GM21526 (cell line): ENCODE measurements at regions not wholly inside any gene's neighbourhood (a gene's known extent, or its start where the extent isn't known, plus 50 kb on each side); places are given as distances from the start of the nearest gene placed in this dataset.

Source experiments
- ATAC-seq: cut with Tn5 transposase; IDR thresholded peaks from one replicate; pipeline ENCODE4 v1.9.1; 2021; ENCODE audit warnings: moderate library complexity; ENCODE audit not compliant: unreplicated experiment, low FRiP score

- ATAC-seq, result no peak
Observed at GRCh38 chr2:196338440-196338839, 167.1 kb upstream of the STK17B start.

DNA sequence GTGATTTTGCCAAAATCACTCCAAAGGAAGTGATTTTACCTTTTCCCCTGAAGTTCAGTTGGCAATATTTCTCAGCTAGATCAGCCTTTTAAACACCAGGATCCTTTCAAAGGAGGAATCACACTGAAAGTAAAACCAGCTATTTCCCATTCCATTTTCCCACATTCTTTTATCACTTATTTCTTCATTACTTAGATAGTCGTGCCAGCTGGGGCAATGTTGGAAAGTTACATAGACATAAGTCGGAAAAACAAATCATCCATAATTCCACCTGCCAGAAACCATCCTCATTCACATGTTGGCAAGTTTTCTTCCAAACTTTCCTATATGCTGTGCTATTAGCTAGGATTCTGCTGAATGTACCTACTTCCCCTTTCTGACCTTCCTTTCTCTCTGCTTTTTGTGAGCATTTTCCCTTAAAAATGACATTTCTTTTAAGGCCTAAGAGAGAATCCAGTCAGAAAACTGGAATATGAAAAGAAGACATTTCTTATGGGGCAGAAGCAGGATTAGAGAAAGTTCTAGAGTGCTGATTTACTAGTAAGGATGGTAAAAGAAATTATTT lies 170.0 kb upstream of the STK17B start:
- no peak for ATAC-seq

DNA sequence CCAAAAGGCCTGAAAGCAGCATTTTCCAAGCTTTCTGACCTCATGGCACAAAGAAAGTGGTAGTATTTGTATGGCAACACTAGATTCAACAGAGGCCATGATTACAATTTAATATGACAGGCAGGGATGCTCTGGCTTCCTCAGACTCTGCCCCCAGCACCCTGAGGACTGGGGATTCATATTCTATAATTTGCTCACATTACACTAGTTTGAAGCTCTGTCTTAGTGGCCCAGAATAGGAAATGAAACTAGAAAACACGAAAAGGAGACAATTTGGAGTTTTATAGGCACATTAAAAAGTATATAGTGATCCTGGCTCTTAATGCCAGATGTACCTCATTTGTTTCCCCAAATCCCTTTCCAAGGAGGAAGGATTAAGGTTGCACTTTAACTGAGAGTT lies 173.0 kb upstream of the STK17B start:
- no peak for ATAC-seq

GRCh38 chr2:196353717-196354116 lies 182.3 kb upstream of the STK17B start:
- no peak for ATAC-seq

DNA sequence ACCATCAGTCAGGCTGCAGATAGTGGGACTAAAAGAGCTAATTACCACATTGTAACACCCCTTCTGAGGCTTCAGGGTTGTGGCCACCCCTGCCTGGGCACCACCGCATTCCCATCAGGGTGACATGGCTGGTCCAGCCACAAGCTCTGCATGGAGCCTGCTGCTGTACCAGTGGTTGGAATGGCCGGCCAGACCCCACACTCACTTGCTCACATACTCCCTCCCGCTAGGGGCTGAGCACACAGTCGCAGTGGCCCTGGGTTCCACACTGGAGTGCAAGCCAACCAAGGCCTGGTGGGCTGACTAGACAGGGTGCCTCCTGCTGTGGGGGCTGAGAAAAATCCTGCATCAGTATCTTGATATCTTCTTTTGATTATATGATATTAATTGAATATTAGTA lies 182.8 kb upstream of the STK17B start:
- no peak for ATAC-seq

DNA sequence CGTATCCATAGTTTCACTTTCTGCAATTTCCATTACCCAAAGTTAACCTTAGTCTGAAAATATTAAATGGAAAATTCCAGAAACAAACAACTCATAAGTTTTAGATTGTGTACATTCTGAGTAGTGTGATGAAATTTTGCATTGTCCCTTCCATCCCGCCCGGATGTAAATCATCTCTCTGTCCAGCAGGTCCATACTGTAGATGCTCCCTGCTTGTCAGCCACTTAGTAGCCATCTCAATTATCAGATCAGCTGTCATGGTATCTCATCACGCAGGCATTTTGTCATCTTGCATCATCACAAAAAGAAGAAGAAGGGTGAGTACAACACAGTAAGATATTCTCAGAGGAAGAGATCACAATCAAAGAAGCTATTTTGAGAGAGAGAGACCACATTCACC lies 185.0 kb upstream of the STK17B start:
- no peak for ATAC-seq

DNA sequence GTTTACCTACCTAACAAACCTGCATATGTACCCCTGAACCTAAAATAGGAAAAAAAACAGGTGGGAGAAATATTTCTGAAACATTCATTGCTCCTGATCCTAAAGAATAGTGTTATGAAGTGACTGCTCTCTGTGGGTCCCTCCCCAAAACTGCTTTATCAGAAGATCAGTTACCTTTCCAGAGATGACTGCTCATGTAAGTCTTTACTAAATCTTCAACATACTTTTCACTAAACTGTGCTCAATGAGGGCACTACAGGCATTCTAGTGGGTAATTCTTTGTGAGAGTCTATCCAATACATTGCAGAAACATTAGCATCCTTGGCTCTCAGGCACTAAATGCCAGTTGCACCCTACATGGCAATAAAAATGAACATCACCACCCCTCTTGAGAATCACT lies 189.3 kb upstream of the STK17B start:
- no peak for ATAC-seq

DNA sequence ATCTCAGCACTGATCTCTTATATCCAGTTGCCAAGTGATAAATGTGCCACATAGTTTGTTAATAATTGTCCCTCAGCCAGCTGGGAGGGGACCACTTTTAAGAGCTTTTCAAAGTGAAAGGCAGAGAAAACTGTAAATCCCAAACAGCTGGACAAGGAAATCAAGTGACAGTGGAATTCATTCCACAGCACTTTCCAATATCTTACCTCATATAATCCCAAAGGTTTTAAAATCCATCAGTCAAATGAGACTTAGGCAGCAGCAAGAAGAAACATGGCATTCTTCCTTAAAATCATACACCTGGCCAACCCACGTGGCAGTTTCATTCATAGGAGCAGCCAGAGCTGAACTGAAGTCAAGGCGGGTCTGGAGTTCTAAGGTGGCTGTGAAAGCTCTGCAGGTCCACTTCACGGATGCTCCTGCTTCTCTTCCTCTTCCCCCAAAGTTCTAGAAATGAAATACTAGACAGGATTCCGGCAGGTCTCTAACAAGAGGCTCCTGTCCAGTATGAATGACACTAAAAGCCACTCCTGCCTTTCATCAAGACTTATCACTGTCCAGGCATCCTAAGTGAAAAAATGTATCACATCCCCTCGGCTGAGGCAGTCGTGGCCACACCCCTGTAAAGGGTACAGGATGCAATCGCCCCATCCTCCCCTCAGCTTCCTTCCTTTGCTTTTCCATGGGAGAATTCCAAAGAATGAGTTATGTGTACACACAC lies 190.4 kb upstream of the STK17B start:
- ATAC-seq, result no peak

DNA sequence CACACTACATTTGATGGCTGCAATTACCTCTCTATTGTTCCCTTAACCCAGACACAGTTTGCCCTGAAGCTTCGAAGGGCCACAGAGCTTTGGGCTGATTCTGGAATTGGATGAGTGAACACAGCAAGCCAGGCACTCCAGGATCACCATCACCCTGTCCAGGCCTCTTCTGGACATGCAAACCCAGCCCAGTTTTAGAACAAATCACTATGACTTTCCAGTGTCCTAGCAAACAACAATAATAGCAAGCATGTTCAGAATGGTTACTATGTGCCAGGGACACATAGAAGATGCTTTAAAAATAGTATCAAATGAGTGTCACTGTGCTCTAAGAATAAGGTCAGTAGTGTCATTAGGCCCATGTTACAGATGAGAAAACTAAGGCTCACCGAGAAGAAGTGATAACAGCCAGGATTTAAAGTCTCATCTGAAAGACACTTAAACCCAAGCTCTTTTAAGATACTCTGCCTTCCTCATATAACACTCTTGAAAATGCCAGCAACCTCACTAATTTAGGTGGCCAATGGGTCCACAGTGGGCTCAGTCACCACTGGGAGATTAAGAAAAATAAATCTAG lies 191.7 kb upstream of the STK17B start:
- ATAC-seq, result no peak

DNA sequence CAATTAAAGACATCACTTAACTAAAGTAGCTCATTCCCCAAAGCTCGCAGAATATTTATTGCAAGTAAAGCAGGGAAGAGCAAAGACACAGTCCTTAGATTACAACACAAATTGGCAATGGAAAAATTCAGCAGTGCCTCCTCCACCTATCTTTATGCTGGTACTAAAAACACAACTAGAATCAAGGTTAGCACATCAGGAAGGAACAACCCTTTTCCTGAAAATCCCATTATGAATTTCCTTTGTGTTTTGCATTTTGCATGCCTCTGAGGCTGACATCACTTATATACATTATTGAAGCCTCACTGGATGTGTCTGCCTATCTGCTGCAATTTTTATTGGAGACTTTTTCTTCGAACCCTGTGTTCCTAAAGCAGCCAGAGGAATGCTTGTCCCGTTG lies 193.8 kb upstream of the STK17B start:
- ATAC-seq, result no peak

GRCh38 chr2:196365923-196366322 lies 194.5 kb upstream of the STK17B start:
- no peak for ATAC-seq

DNA sequence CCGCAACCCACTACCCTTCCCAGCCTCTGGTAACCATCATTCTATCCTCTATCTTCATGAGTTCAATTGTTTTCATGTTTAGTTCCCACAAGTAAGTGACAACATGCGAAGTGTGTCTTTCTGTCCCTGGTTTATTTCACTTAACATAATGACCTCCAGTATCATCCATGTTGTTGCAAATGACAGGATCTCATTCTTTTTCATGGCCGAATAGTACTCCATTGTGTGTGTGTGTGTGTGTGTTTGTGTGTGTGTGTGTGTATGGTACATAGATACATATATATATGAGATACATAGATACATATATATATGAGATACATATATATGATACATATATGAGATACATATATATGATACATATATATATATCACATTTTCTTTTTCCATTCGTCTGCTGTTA lies 196.3 kb upstream of the STK17B start:
- ATAC-seq, result no peak

DNA sequence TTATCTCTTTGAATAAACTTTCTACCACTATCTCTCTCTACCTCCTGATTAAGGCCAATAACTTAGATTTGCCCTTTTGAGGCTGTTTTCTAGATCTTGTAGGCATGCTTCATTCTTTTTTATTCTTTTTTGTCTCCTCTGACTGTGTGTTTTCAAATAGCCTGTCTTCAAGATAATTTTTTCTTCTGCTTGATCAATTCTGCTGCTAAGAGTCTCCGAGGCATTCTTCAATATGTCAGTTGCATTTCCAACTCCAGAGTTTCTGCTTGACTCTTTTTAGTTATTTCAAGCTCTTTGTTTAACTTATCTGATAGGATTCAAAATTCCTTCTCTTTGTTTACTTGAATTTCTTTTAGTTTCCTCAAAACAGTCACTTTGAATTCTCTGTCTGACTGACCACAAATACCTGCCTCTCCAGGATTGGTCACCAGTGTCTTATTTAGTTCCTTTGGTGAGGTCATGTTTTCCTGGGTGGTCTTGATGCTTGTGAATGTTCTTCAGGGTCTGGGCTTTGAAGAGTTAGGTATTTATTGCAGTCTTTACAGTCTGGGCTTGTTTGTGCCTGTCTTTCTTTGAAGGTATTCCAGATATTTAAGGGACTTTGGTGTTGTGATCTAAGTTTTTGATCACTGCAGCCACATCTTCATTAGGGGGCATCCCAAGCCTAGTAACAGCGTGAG lies 197.3 kb upstream of the STK17B start:
- no peak for ATAC-seq

GRCh38 chr2:196369967-196370366 lies 198.6 kb upstream of the STK17B start:
- ATAC-seq, result no peak

- ATAC-seq, result no peak
Observed at GRCh38 chr2:196370381-196370780, 199.0 kb upstream of the STK17B start.

GRCh38 chr2:196372276-196372809 lies 201.0 kb upstream of the STK17B start:
- no peak for ATAC-seq

DNA sequence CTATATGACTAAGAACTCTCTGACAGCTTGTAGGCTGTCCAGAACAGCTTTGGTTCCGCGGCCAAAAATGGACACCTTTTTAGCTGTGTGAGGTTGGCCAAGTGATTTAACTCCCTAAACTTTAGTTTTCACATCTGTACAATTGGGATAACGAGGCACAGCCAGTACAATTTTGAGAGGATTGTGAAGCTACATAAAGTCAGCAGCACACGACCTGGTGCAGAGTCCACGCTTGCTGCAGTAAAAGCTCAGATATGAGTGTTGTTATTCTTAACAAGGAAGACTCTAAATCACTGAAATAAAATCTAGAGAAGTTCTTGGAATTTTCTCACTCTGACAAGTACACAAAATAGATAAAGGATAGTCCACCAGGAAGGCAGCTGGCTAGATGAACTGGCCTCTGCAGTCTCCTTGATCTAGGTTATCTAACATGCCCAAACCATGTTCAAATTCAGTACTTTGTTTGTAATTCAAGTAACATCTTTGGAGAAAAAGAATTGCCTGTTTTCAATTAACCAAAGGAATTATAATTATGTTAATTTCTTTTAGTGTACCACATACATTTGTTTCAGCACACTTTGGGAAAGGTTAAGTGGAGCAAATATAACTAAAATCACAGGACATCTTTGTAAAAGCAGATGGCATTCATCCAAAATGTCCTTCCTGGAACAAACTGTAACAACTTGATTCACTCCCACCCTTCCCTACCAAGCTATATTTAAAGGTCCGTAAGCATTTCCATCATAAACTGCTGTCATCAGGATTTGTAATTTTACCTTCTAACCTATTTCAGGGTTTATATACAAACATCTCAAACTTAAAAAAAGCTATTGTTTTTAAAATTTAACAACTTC lies 201.7 kb upstream of the STK17B start:
- ATAC-seq, result no peak

GRCh38 chr2:196376984-196377877 lies 205.9 kb upstream of the STK17B start:
- ATAC-seq, result no peak

- no peak for ATAC-seq
Observed at GRCh38 chr2:196379600-196379999, 208.2 kb upstream of the STK17B start.

DNA sequence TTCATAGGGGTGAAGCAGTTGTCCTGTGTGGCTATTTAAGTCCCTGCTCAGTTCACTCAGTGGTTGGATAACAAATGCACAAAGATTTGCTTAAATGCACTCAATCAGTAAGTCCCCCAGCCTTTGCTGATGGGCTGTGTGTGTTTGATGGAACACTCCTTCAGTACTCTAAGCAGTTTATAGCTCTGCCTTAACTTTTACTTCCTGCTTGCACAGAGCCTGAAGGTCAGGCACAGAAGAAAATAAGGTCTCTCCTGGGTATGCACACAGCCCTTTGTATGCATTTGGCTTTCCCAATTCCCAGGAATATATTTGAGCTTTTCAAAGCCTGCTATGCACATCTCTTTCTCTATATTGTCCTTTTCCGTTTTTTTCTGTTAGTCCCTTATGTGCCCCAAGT lies 208.7 kb upstream of the STK17B start:
- ATAC-seq, result no peak
